SU-DHL-6 (cell line): ENCODE measurements at regions not wholly inside any gene's neighbourhood (a gene's known extent, or its start where the extent isn't known, plus 50 kb on each side); places are given as distances from the start of the nearest gene placed in this dataset.

ENCODE experiments used
- H2AFZ ChIP-seq: fragments of 200-600 bp; sonication (generic); 2 replicates; pipeline ENCODE4 v1.6.1; 2014; ENCODE audit warnings: low read depth, mild to moderate bottlenecking, moderate library complexity, mixed read lengths, antibody characterized with exemption, low read length; ENCODE audit not compliant: severe bottlenecking
- H3F3A ChIP-seq: fragments of 200-600 bp; shearing (Covaris generic); 2 replicates; pipeline ENCODE4 v1.6.0; 2016; ENCODE audit warnings: antibody characterized with exemption, mild to moderate bottlenecking; ENCODE audit not compliant: insufficient read depth
- H3K27ac ChIP-seq: fragments of 200-600 bp; sonication (generic); 2 replicates; pipeline ENCODE4 v1.5.1; 2016; ENCODE audit warnings: low read depth, mild to moderate bottlenecking, low read length, moderate library complexity, mixed read lengths
- H3K27me3 ChIP-seq: fragments of 200-600 bp; sonication (generic), shearing (Covaris generic); 2 replicates; pipeline ENCODE4 v1.6.0; 2014; ENCODE audit warnings: mild to moderate bottlenecking, low read length
- H3K36me3 ChIP-seq: fragments of 200-600 bp; sonication (generic); 2 replicates; pipeline ENCODE4 v1.6.1; 2014; ENCODE audit warnings: mild to moderate bottlenecking, low read length, mixed read lengths
- H3K4me2 ChIP-seq: fragments of 300-600, 200-600 bp; shearing (Covaris generic), sonication (generic); 2 replicates; pipeline ENCODE4 v1.6.0; 2014; ENCODE audit warnings: low read length, low read depth, mild to moderate bottlenecking; ENCODE audit not compliant: poor library complexity, severe bottlenecking
- H3K4me3 ChIP-seq: fragments of 200-600 bp; sonication (generic); 2 replicates; pipeline ENCODE4 v1.5.1; 2014; ENCODE audit warnings: antibody characterized with exemption, low read length, mild to moderate bottlenecking, mixed read lengths; ENCODE audit not compliant: insufficient read depth, poor library complexity, severe bottlenecking
- H3K79me2 ChIP-seq: fragments of 200-600 bp; sonication (generic); 2 replicates; pipeline ENCODE4 v1.6.1; 2014; ENCODE audit warnings: mild to moderate bottlenecking, low read length, moderate library complexity; ENCODE audit not compliant: insufficient read depth
- H3K9ac ChIP-seq: fragments of 200-600 bp; sonication (generic); 2 replicates; pipeline ENCODE4 v1.7.0; 2014; ENCODE audit warnings: mild to moderate bottlenecking, low read length
- H3K9me2 ChIP-seq: fragments of 200-600 bp; sonication (generic); replicated peaks from 2 replicates; pipeline ENCODE4 v1.6.1; 2014; ENCODE audit warnings: low read length; ENCODE audit not compliant: insufficient read depth
- H3K9me3 ChIP-seq: fragments of 200-600 bp; sonication (generic); 2 replicates; pipeline ENCODE4 v1.6.1; 2014; ENCODE audit warnings: low read length, mixed read lengths; ENCODE audit not compliant: insufficient read depth
- H4K20me1 ChIP-seq: fragments of 200-600 bp; sonication (generic); 2 replicates; pipeline ENCODE4 v1.6.1; 2014; ENCODE audit warnings: low read depth, mild to moderate bottlenecking, antibody characterized with exemption, low read length, moderate library complexity, mixed read lengths
- CTCF ChIP-seq: fragments of 200-600 bp; sonication (generic); IDR thresholded peaks from one replicate; pipeline ENCODE4 v1.5.1; 2017; ENCODE audit warnings: antibody characterized with exemption, mild to moderate bottlenecking, low read length, moderate library complexity; ENCODE audit not compliant: insufficient read depth, poor library complexity, severe bottlenecking
- EZH2phosphoT487 ChIP-seq: fragments of 200-600 bp; sonication (generic), shearing (Covaris generic); conservative IDR thresholded peaks from 2 replicates; pipeline ENCODE4 v1.6.1; 2018; ENCODE audit warnings: mild to moderate bottlenecking, antibody characterized with exemption, low read length, moderate library complexity, mixed read lengths

- H3K4me3 ChIP-seq, result no peak overlapping the region
Observed at GRCh38 chr4:31324814-31325213, 604.6 kb downstream of the PCDH7 start.

GRCh38 chr4:31325300-31325699 lies 605.1 kb downstream of the PCDH7 start:
- H3K79me2 ChIP-seq, result no peaks in the 10 kb centered on the region
- no peak overlapping the region for H3K27ac ChIP-seq
- H3K27me3 ChIP-seq, result no peaks in the 10 kb centered on the region
- H3K9me2 ChIP-seq, result no peaks in the 10 kb centered on the region
- H2AFZ ChIP-seq, result no peak overlapping the region
- no peaks in the 10 kb centered on the region for H3K9me3 ChIP-seq
- no peaks in the 10 kb centered on the region for H4K20me1 ChIP-seq
- H3K4me2 ChIP-seq, result no peak overlapping the region
- no peaks in the 10 kb centered on the region for H3F3A ChIP-seq
- no peaks in the 10 kb centered on the region for H3K36me3 ChIP-seq
- TF ChIP-seq EZH2phosphoT487, result no peak
- TF ChIP-seq CTCF, result no peak
- H3K4me3 ChIP-seq, result no peak overlapping the region
- H3K9ac ChIP-seq, result no peak overlapping the region

More at GRCh38 chr4:31324814-31325213, 604.6 kb downstream of the PCDH7 start:
- H3K9ac ChIP-seq, result no peak overlapping the region
- no peaks in the 10 kb centered on the region for H4K20me1 ChIP-seq
- no peaks in the 10 kb centered on the region for H3K36me3 ChIP-seq
- no peaks in the 10 kb centered on the region for H3K27me3 ChIP-seq
- no peak for TF ChIP-seq CTCF
- no peak for TF ChIP-seq EZH2phosphoT487
- H3F3A ChIP-seq, result no peaks in the 10 kb centered on the region
- H2AFZ ChIP-seq, result peak overlapping the region; percentile 38
- no peaks in the 10 kb centered on the region for H3K9me2 ChIP-seq
- H3K27ac ChIP-seq, result no peak overlapping the region
- H3K9me3 ChIP-seq, result no peaks in the 10 kb centered on the region
- no peak overlapping the region for H3K4me2 ChIP-seq
- no peaks in the 10 kb centered on the region for H3K79me2 ChIP-seq

- TF ChIP-seq EZH2phosphoT487 (no peak), CTCF (no peak)
- Histone ChIP-seq H2AFZ (peak overlapping the region; percentile 39), H3K27me3 (no peaks in the 10 kb centered on the region), H3K27ac (no peak overlapping the region), H3K4me2 (no peak overlapping the region), H3K36me3 (no peaks in the 10 kb centered on the region), H3K9ac (no peak overlapping the region), H3F3A (no peaks in the 10 kb centered on the region), H4K20me1 (no peaks in the 10 kb centered on the region), H3K9me3 (no peaks in the 10 kb centered on the region), H3K79me2 (no peaks in the 10 kb centered on the region), H3K9me2 (no peaks in the 10 kb centered on the region), H3K4me3 (no peak overlapping the region)
Observed at GRCh38 chr4:31327031-31327430, 606.9 kb downstream of the PCDH7 start.

GRCh38 chr4:31328932-31329331 lies 608.8 kb downstream of the PCDH7 start:
- no peaks in the 10 kb centered on the region for H4K20me1 ChIP-seq
- no peaks in the 10 kb centered on the region for H3K27me3 ChIP-seq
- TF ChIP-seq EZH2phosphoT487, result no peak
- TF ChIP-seq CTCF, result no peak
- no peaks in the 10 kb centered on the region for H3K9me3 ChIP-seq
- no peaks in the 10 kb centered on the region for H3K79me2 ChIP-seq
- no peak overlapping the region for H3K9ac ChIP-seq
- H3K27ac ChIP-seq, result no peak overlapping the region
- H2AFZ ChIP-seq, result no peak overlapping the region
- H3F3A ChIP-seq, result no peaks in the 10 kb centered on the region
- no peaks in the 10 kb centered on the region for H3K9me2 ChIP-seq
- H3K4me2 ChIP-seq, result no peak overlapping the region
- H3K36me3 ChIP-seq, result no peaks in the 10 kb centered on the region
- H3K4me3 ChIP-seq, result no peak overlapping the region
